DOHH2 (cell line): ENCODE measurements at regions not wholly inside any gene's neighbourhood (a gene's known extent, or its start where the extent isn't known, plus 50 kb on each side); places are given as distances from the start of the nearest gene placed in this dataset.

Source experiments
- CTCF ChIP-seq: fragments of 200-600 bp; sonication (generic); IDR thresholded peaks from one replicate; pipeline ENCODE4 v1.5.1; 2014; ENCODE audit warnings: antibody characterized with exemption, mild to moderate bottlenecking, low read depth, low read length; ENCODE audit not compliant: poor library complexity, severe bottlenecking
- EZH2phosphoT487 ChIP-seq: fragments of 200-600 bp; sonication (generic); IDR thresholded peaks from 2 replicates; pipeline ENCODE4 v1.6.1; 2017; ENCODE audit warnings: borderline replicate concordance, mild to moderate bottlenecking, antibody characterized with exemption, low read length, moderate library complexity, mixed read lengths

GRCh38 chr11:37203006-37203405 lies 605.0 kb upstream of the RAG2 start:
- no peak for TF ChIP-seq CTCF
- TF ChIP-seq EZH2phosphoT487: no peak
